SK-N-SH (cell line): ENCODE measurements at regions not wholly inside any gene's neighbourhood (a gene's known extent, or its start where the extent isn't known, plus 50 kb on each side); places are given as distances from the start of the nearest gene placed in this dataset.

Experiments used
- CTCF ChIA-PET: fragments of 300-600, 350-600 bp; formaldehyde crosslinking; extraction: SDS; loops from one replicate; lab custom pipeline; 2021; lab: Yijun Ruan, JAX
- POLR2A ChIA-PET: fragments of 350-600 bp; sonication (Branson Sonifier 250); formaldehyde crosslinking; extraction: SDS; loops from one replicate; lab custom pipeline; 2020; ENCODE audit warnings: antibody characterized with exemption, inconsistent platforms; lab: Yijun Ruan, JAX
- DNase-seq: peaks from one replicate; pipeline ENCODE4 v3.0.0; 2012
- H2AFZ ChIP-seq: fragments of 200-600 bp; sonication (generic); 2 replicates; pipeline ENCODE4 v1.8.1; 2016; ENCODE audit warnings: antibody characterized with exemption, mild to moderate bottlenecking, low read depth
- H3F3A ChIP-seq: fragments of 200-600 bp; sonication (generic); replicated peaks from 2 replicates; pipeline ENCODE3; 2016; ENCODE audit warnings: antibody characterized with exemption, mild to moderate bottlenecking; ENCODE audit not compliant: insufficient read depth
- H3K27ac ChIP-seq, 2 experiments: fragments of 200-500 bp in 1 of 2; fragments of 200-600 bp in 1 of 2; sonication (Bioruptor generic) in 1 of 2; sonication (generic), shearing (Covaris generic) in 1 of 2; 2 replicates each; pipeline versions ENCODE4 v1.5.1 to v1.6.1; 2014 to 2016; ENCODE audit warnings: low read depth in 2 of 2, inconsistent platforms in 1 of 2, low read length in 1 of 2, mild to moderate bottlenecking in 1 of 2, mixed read lengths in 1 of 2
- H3K27me3 ChIP-seq: fragments of 200-600 bp; sonication (generic), shearing (Covaris generic); 2 replicates; pipeline ENCODE4 v1.6.1; 2016; ENCODE audit warnings: mixed run types; ENCODE audit not compliant: insufficient read depth
- H3K36me3 ChIP-seq, 2 experiments: fragments of 200-500 bp in 1 of 2; fragments of 200-600 bp in 1 of 2; sonication (Bioruptor generic) in 1 of 2; sonication (generic) in 1 of 2; replicated peaks in 1 of 2; 2 replicates each; pipeline versions ENCODE3 to v1.5.1; 2014 to 2016; ENCODE audit warnings: low read length in 1 of 2, mild to moderate bottlenecking in 1 of 2; ENCODE audit not compliant: insufficient read depth in 2 of 2, control insufficient read depth in 1 of 2
- H3K4me1 ChIP-seq, 2 experiments: fragments of 200-500 bp in 1 of 2; fragments of 200-600 bp in 1 of 2; sonication (Bioruptor generic) in 1 of 2; sonication (generic), shearing (Covaris generic) in 1 of 2; 2 replicates each; pipeline versions ENCODE4 v1.5.1 to v1.6.1; 2014 to 2016; ENCODE audit warnings: low read depth in 1 of 2, low read length in 1 of 2, mixed run types in 1 of 2; ENCODE audit not compliant: insufficient read depth in 2 of 2, control insufficient read depth in 1 of 2
- H3K4me2 ChIP-seq: fragments of 200-600 bp; sonication (generic), shearing (Covaris generic); 2 replicates; pipeline ENCODE4 v1.6.1; 2017; ENCODE audit warnings: mixed run types
- H3K4me3 ChIP-seq, 2 experiments: fragments of 200-500 bp in 1 of 2; fragments of 200-600 bp in 1 of 2; sonication (Bioruptor generic) in 1 of 2; sonication (generic), shearing (Covaris generic) in 1 of 2; 2 replicates each; pipeline versions ENCODE4 v1.5.1 to v1.8.1; 2014 to 2016; ENCODE audit warnings: low read depth in 2 of 2, inconsistent platforms in 1 of 2, low read length in 1 of 2, mild to moderate bottlenecking in 1 of 2, mixed read lengths in 1 of 2, moderate library complexity in 1 of 2
- H3K79me2 ChIP-seq: fragments of 200-600 bp; sonication (generic); 2 replicates; pipeline ENCODE4 v1.8.1; 2017; ENCODE audit warnings: mild to moderate bottlenecking; ENCODE audit not compliant: insufficient read depth
- H3K9ac ChIP-seq: fragments of 200-600 bp; sonication (generic); 2 replicates; pipeline ENCODE4 v1.6.1; 2017; ENCODE audit warnings: mixed run types
- H3K9me2 ChIP-seq: fragments of 200-600 bp; sonication (generic); 2 replicates; pipeline ENCODE4 v1.6.1; 2017; ENCODE audit warnings: mixed run types
- H3K9me3 ChIP-seq: fragments of 200-600 bp; sonication (generic); 2 replicates; pipeline ENCODE4 v1.6.1; 2017; ENCODE audit warnings: mixed run types, mild to moderate bottlenecking, moderate library complexity
- H4K20me1 ChIP-seq: fragments of 200-600 bp; sonication (generic); 2 replicates; pipeline ENCODE4 v1.6.1; 2017; ENCODE audit warnings: mild to moderate bottlenecking, mixed run types; ENCODE audit not compliant: insufficient read depth
- ELF1 ChIP-seq: IDR thresholded peaks from 2 replicates; pipeline ENCODE4 v1.4.0; 2012
- EZH2phosphoT487 ChIP-seq: fragments of 200-600 bp; sonication (generic); IDR thresholded peaks from 2 replicates; pipeline ENCODE4 v1.6.1; 2017; ENCODE audit warnings: low read depth, mixed run types, mild to moderate bottlenecking, antibody characterized with exemption, moderate library complexity, borderline replicate concordance
- FOSL2 ChIP-seq: IDR thresholded peaks from 2 replicates; pipeline ENCODE4 v1.4.0; 2012; ENCODE audit warnings: low read depth, mild to moderate bottlenecking, moderate library complexity, borderline replicate concordance
- FOXJ3 ChIP-seq: sonication (generic); formaldehyde crosslinking; IDR thresholded peaks from 2 replicates; pipeline ENCODE4 v1.5.1; 2020; ENCODE audit warnings: mild to moderate bottlenecking, missing genetic modification reagents
- FOXM1 ChIP-seq: IDR thresholded peaks from 2 replicates; pipeline ENCODE4 v1.4.0; 2012; ENCODE audit warnings: low read depth, mild to moderate bottlenecking
- GABPA ChIP-seq: IDR thresholded peaks from 2 replicates; pipeline ENCODE4 v1.4.0; 2012; ENCODE audit warnings: low read depth, mild to moderate bottlenecking
- JUND ChIP-seq: IDR thresholded peaks from 2 replicates; pipeline ENCODE4 v1.4.0; 2012
- MEF2A ChIP-seq: IDR thresholded peaks from 2 replicates; pipeline ENCODE4 v1.4.0; 2012; ENCODE audit warnings: low read depth, borderline replicate concordance
- NFIC ChIP-seq: IDR thresholded peaks from 2 replicates; pipeline ENCODE4 v1.4.0; 2012; ENCODE audit warnings: borderline replicate concordance
- NRF1 ChIP-seq: IDR thresholded peaks from 2 replicates; pipeline ENCODE4 v1.6.1; 2012; ENCODE audit warnings: low read depth, mild to moderate bottlenecking, low read length
- POLR2AphosphoS5 ChIP-seq: IDR thresholded peaks from 2 replicates; pipeline ENCODE4 v1.6.1; 2012; ENCODE audit warnings: low read depth, low read length
- RAD21 ChIP-seq: IDR thresholded peaks from 2 replicates; pipeline ENCODE4 v1.6.1; 2012; ENCODE audit warnings: mild to moderate bottlenecking, low read length
- RFX5 ChIP-seq: IDR thresholded peaks from 2 replicates; pipeline ENCODE4 v1.6.1; 2012; ENCODE audit warnings: mild to moderate bottlenecking, improper control_type of control experiment, low read length
- RXRA ChIP-seq: IDR thresholded peaks from 2 replicates; pipeline ENCODE4 v1.4.0; 2012; ENCODE audit warnings: low read depth, mild to moderate bottlenecking, borderline replicate concordance
- SIN3A ChIP-seq: IDR thresholded peaks from 2 replicates; pipeline ENCODE4 v1.6.1; 2012; ENCODE audit warnings: low read depth, mild to moderate bottlenecking, low read length, moderate library complexity, borderline replicate concordance
- SMC3 ChIP-seq: IDR thresholded peaks from 2 replicates; pipeline ENCODE4 v1.6.1; 2012; ENCODE audit warnings: low read depth, low read length, improper control_type of control experiment
- TCF12 ChIP-seq: IDR thresholded peaks from 2 replicates; pipeline ENCODE4 v1.4.0; 2012
- YY1 ChIP-seq: IDR thresholded peaks from 2 replicates; pipeline ENCODE4 v1.4.0; 2012; ENCODE audit warnings: low read depth, mild to moderate bottlenecking
- WGBS: methylation state at CpG from one replicate; pipeline ENCODE4 v1.1.6; 2017; ENCODE audit warnings: low lambda C conversion rate; 5-methylcytosine and 5-hydroxymethylcytosine counted together
- TF ChIP-seq, protein P1 (sequence below): fragments of 150-350 bp; IDR thresholded peaks from 2 replicates; pipeline ENCODE4 v1.6.1; 2016; ENCODE audit warnings: mild to moderate bottlenecking, low read depth, low read length
- TF ChIP-seq, protein P2 (sequence below): IDR thresholded peaks from 2 replicates; pipeline ENCODE4 v1.4.0; 2012; ENCODE audit warnings: low read depth, borderline replicate concordance
- TF ChIP-seq, protein P3 (sequence below): fragments of 150-350 bp; IDR thresholded peaks from 2 replicates; pipeline ENCODE4 v1.6.1; 2017; ENCODE audit warnings: antibody characterized with exemption, low read length, low read depth, borderline replicate concordance
- TF ChIP-seq, protein P4 (sequence below): IDR thresholded peaks from 2 replicates; pipeline ENCODE4; 2012

DNA sequence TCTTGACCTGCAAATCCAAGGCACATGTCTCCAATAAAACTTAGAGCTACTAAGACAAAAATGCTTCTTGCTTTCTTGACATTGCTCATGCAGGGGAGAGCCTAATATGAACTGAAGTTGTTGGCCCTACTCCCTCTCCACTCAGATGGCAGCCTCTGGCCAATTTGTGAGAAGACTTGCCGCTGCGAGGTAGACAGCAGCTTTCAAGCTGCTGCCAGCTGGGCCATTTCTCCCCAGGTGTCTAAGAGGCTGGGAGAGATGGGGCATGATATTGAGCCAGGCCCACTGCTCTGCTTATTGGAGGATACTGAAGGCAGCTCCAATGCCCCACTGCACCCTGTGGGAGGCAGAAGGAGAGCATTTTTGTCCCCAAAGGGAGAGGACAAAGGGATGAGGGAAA is 380.5 kb downstream of the RASEF start:
- WGBS, result no CpG with 5 or more reads among the region's 2 CpGs
- H3K4me3 ChIP-seq, result no peak overlapping the region
- DNase-seq, result no peak
- no peaks in the 10 kb centered on the region for H3K27me3 ChIP-seq
- POLR2A ChIA-PET, result no interaction called here
- no peak overlapping the region for H3K9ac ChIP-seq
- CTCF ChIA-PET, result no interaction called here
- H3K36me3 ChIP-seq, result no peaks in the 10 kb centered on the region
- H3K27ac ChIP-seq, result no peak overlapping the region
- TF ChIP-seq FOXJ3 (CRISPR knock-in tag), result no peak
- TF ChIP-seq NRF1, result no peak
- no peak for TF ChIP-seq TCF12
- TF ChIP-seq, protein P1, sequence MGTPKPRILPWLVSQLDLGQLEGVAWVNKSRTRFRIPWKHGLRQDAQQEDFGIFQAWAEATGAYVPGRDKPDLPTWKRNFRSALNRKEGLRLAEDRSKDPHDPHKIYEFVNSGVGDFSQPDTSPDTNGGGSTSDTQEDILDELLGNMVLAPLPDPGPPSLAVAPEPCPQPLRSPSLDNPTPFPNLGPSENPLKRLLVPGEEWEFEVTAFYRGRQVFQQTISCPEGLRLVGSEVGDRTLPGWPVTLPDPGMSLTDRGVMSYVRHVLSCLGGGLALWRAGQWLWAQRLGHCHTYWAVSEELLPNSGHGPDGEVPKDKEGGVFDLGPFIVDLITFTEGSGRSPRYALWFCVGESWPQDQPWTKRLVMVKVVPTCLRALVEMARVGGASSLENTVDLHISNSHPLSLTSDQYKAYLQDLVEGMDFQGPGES, result no peak
- TF ChIP-seq FOSL2, result no peak
- no peak for TF ChIP-seq EZH2phosphoT487
- TF ChIP-seq MEF2A, result no peak
- no peak for TF ChIP-seq JUND
- TF ChIP-seq RFX5, result no peak
- no peak for TF ChIP-seq RAD21
- TF ChIP-seq NFIC, result no peak
- TF ChIP-seq ELF1, result no peak
- no peaks in the 10 kb centered on the region for H3K79me2 ChIP-seq
- no peaks in the 10 kb centered on the region for H3K9me2 ChIP-seq
- H3F3A ChIP-seq, result no peaks in the 10 kb centered on the region
- H4K20me1 ChIP-seq, result no peaks in the 10 kb centered on the region
- no peak overlapping the region for H2AFZ ChIP-seq
- peaks cover 0 to 11% of the 10 kb centered on the region in 2 experiments; a peak in 2 of 4 replicates for H3K4me1 ChIP-seq
- no peaks in the 10 kb centered on the region for H3K9me3 ChIP-seq
- H3K4me2 ChIP-seq, result no peak overlapping the region

DNA sequence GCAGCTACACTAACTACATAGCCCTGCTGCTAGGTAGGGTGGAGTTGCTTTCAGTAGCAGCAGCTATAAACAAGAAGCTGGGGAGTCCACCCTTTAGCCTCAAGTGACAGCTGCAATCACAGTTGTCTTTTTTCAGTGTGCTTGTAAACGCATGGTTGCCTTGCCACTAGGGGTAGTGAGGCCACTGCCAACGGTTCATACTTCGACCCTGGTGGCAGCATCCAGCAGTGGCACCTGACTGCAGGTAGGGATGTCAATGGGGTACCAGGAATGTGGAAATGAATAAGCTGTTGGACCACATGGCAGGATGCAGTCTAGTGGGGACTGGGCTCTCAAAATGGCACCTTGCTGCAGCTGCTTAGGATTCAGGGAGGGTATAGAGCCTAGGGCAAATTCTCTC is 367.2 kb downstream of the RASEF start:
- CTCF ChIA-PET, result interaction anchor here (1.8 kb wide), 1 partner anchor 12 kb away, joined by 4 read pairs; no protein-coding TSS in a partner anchor

More for the DNA sequence above, 367.2 kb downstream of the RASEF start:
- DNase-seq, result no peak
- H3F3A ChIP-seq, result no peaks in the 10 kb centered on the region
- 14% methylated on average over 3 of the region's 3 CpGs for WGBS
- H3K27ac ChIP-seq, result no peak overlapping the region
- POLR2A ChIA-PET, result no interaction called here
- H3K4me3 ChIP-seq, result no peak overlapping the region
- H3K4me1 ChIP-seq, result no peaks in the 10 kb centered on the region
- no peaks in the 10 kb centered on the region for H3K9me3 ChIP-seq
- no peak overlapping the region for H3K9ac ChIP-seq
- TF ChIP-seq GABPA (no peak), TCF12 (no peak), NFIC (no peak), SIN3A (no peak), RXRA (no peak), POLR2AphosphoS5 (no peak), FOSL2 (no peak), FOXJ3 (CRISPR knock-in tag) (no peak), SMC3 (no peak), EZH2phosphoT487 (no peak), FOXM1 (no peak), RAD21 (no peak), YY1 (no peak), ELF1 (no peak), RFX5 (no peak)
- TF ChIP-seq, protein P2, sequence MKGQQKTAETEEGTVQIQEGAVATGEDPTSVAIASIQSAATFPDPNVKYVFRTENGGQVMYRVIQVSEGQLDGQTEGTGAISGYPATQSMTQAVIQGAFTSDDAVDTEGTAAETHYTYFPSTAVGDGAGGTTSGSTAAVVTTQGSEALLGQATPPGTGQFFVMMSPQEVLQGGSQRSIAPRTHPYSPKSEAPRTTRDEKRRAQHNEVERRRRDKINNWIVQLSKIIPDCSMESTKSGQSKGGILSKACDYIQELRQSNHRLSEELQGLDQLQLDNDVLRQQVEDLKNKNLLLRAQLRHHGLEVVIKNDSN, result no peak
- TF ChIP-seq, protein P3, sequence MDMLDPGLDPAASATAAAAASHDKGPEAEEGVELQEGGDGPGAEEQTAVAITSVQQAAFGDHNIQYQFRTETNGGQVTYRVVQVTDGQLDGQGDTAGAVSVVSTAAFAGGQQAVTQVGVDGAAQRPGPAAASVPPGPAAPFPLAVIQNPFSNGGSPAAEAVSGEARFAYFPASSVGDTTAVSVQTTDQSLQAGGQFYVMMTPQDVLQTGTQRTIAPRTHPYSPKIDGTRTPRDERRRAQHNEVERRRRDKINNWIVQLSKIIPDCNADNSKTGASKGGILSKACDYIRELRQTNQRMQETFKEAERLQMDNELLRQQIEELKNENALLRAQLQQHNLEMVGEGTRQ, result no peak
- TF ChIP-seq, protein P4, sequence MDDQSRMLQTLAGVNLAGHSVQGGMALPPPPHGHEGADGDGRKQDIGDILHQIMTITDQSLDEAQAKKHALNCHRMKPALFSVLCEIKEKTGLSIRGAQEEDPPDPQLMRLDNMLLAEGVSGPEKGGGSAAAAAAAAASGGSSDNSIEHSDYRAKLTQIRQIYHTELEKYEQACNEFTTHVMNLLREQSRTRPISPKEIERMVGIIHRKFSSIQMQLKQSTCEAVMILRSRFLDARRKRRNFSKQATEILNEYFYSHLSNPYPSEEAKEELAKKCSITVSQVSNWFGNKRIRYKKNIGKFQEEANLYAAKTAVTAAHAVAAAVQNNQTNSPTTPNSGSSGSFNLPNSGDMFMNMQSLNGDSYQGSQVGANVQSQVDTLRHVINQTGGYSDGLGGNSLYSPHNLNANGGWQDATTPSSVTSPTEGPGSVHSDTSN, result no peak
- H2AFZ ChIP-seq, result no peak overlapping the region
- no peaks in the 10 kb centered on the region for H3K27me3 ChIP-seq
- H3K79me2 ChIP-seq, result no peaks in the 10 kb centered on the region
- no peaks in the 10 kb centered on the region for H4K20me1 ChIP-seq
- no peak overlapping the region for H3K4me2 ChIP-seq
- no peaks in the 10 kb centered on the region for H3K9me2 ChIP-seq
- no peaks in the 10 kb centered on the region for H3K36me3 ChIP-seq
